Activated T-helper 2 cell treated with anti-CD3 and anti-CD28 coated beads, Interferon-gamma antibody, Interleukin-2, Interleukin-4, amounts not matched to agents 10 μg/mL and 5 μg/mL and 100 μg/mL, durations not matched to agents 14 hours and 24 hours and 36 hours (primary cell): ENCODE measurements at regions not wholly inside any gene's neighbourhood (a gene's known extent, or its start where the extent isn't known, plus 50 kb on each side); places are given as distances from the start of the nearest gene placed in this dataset.

Source experiments
- DNase-seq: peaks from one replicate; pipeline ENCODE4 v3.0.0; 2021; ENCODE audit warnings: low spot score
- H3K27ac Mint-ChIP-seq: one replicate; pipeline ENCODE4 v1.8.0; 2021; ENCODE audit warnings: mixed read lengths
- H3K27me3 Mint-ChIP-seq: one replicate; pipeline ENCODE4 v1.8.0; 2021; ENCODE audit warnings: low read depth, mixed read lengths
- H3K36me3 Mint-ChIP-seq: one replicate; pipeline ENCODE4 v1.8.0; 2021; ENCODE audit warnings: low read depth, mixed read lengths
- H3K4me1 Mint-ChIP-seq: one replicate; pipeline ENCODE4 v1.8.0; 2021; ENCODE audit warnings: low read depth, mixed read lengths
- H3K4me3 Mint-ChIP-seq: one replicate; pipeline ENCODE4 v1.8.0; 2021; ENCODE audit warnings: low read depth, mild to moderate bottlenecking, moderate library complexity, mixed read lengths
- H3K9me3 Mint-ChIP-seq: one replicate; pipeline ENCODE4 v1.8.0; 2021; ENCODE audit warnings: mixed read lengths
- intact Hi-C: fragments of 100-400 bp; cut with micrococcal nuclease; formaldehyde crosslinking; loops from one replicate; pipeline ENCODE4 v1.15.1; 2023

GRCh38 chr6:87995461-87995860, 52.2 kb upstream of the SPACA1 start:
- Mint-ChIP-seq H3K4me1 (no peaks in the 10 kb centered on the region), H3K27ac (no peak overlapping the region), H3K4me3 (no peak overlapping the region), H3K9me3 (no peaks in the 10 kb centered on the region), H3K36me3 (no peaks in the 10 kb centered on the region), H3K27me3 (peaks cover 6% of the 10 kb centered on the region)
- DNase-seq = no peak
- intact Hi-C loops = no loop called here

- no peaks in the 10 kb centered on the region for H3K4me1 Mint-ChIP-seq
- H3K27ac Mint-ChIP-seq = no peak overlapping the region
Measured at GRCh38 chr6:87993356-87993755, 54.3 kb upstream of the SPACA1 start.

GRCh38 chr6:87990871-87991270, 56.8 kb upstream of the SPACA1 start:
- Mint-ChIP-seq H3K4me3 (no peak overlapping the region), H3K4me1 (no peaks in the 10 kb centered on the region), H3K36me3 (no peaks in the 10 kb centered on the region), H3K27ac (no peak overlapping the region), H3K9me3 (no peaks in the 10 kb centered on the region), H3K27me3 (peaks cover 9% of the 10 kb centered on the region)
- DNase-seq = no peak
- intact Hi-C loops = no loop called here

More at GRCh38 chr6:87993356-87993755, 54.3 kb upstream of the SPACA1 start:
- DNase-seq = no peak
- H3K4me3 Mint-ChIP-seq = no peak overlapping the region
- no peaks in the 10 kb centered on the region for H3K36me3 Mint-ChIP-seq
- peaks cover 9% of the 10 kb centered on the region for H3K27me3 Mint-ChIP-seq
- no peaks in the 10 kb centered on the region for H3K9me3 Mint-ChIP-seq
- intact Hi-C loops = no loop called here

- Mint-ChIP-seq H3K9me3 (no peaks in the 10 kb centered on the region), H3K4me3 (no peak overlapping the region), H3K27ac (no peak overlapping the region), H3K27me3 (peaks cover 13% of the 10 kb centered on the region), H3K4me1 (no peaks in the 10 kb centered on the region), H3K36me3 (no peaks in the 10 kb centered on the region)
- intact Hi-C loops = no loop called here
- DNase-seq = no peak
Measured at GRCh38 chr6:87982134-87982533, 65.5 kb upstream of the SPACA1 start.

DNA sequence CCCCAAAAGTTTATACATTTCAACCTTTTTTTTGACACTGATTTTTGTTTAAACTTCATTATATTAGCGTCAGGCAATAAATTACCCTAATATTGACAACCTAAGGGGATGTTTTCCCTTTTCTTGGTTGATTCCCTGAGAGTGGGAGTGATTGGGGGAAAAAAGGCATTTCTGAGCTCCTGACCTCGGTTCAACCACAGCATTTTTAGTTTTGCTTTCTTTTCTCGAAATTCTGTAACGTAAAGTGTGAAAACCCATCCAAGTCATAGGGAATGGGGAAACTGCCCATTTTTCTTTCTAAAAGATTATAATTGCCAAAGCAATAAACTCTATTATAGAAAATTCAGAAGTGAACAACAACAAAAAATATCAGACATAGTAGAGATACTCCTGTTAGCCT, 67.9 kb upstream of the SPACA1 start:
- H3K27me3 Mint-ChIP-seq = peaks cover 19% of the 10 kb centered on the region
- intact Hi-C loops = no loop called here
- no peaks in the 10 kb centered on the region for H3K36me3 Mint-ChIP-seq

DNA sequence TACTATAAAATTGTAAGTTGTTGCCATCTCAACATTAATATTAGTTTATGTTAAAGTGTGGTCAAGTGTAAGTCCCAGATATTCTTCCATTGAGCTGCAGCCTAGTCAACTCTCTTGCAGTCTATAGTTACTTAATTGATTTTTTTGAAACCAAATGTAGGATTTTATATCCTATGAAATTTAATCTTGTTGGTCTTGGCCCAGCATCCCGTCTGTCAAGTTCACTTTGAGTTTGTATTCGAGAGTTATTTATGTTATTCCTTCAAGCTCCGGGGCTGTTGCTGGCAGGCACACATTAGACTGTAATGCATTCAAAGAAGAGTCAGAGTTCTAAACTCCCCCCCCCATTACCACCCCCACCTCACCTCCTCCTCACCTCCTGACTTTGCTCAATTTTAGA, 71.0 kb upstream of the SPACA1 start:
- Mint-ChIP-seq H3K4me3 (no peak overlapping the region), H3K27me3 (peaks cover 17% of the 10 kb centered on the region), H3K4me1 (peaks cover 4% of the 10 kb centered on the region), H3K27ac (no peak overlapping the region), H3K9me3 (no peaks in the 10 kb centered on the region), H3K36me3 (no peaks in the 10 kb centered on the region)
- DNase-seq = no peak
- intact Hi-C loops = no loop called here

More for the DNA sequence above, 67.9 kb upstream of the SPACA1 start:
- H3K4me1 Mint-ChIP-seq = no peaks in the 10 kb centered on the region
- H3K4me3 Mint-ChIP-seq = no peak overlapping the region
- no peak overlapping the region for H3K27ac Mint-ChIP-seq
- no peak for DNase-seq
- no peaks in the 10 kb centered on the region for H3K9me3 Mint-ChIP-seq

DNA sequence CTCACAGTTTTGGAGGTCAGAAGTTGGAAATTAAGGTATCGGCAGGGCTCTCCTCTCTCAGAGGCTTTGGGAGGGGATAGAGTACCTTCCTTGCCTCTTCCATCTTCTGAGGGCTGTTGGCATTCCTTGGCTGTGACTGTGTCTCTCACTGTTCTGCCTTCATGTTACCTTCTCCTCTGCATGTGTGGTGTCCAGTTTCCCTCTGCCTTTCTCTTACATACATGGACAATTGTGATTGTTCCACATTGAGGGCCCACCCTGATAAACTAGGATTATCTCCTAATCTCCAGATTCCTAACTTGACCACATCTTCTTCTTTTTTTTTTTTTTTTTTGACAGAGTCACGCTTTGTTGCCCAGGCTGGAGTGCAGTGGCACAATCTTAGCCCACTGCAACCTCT, 72.1 kb upstream of the SPACA1 start:
- intact Hi-C loops = no loop called here
- DNase-seq = no peak
- no peaks in the 10 kb centered on the region for H3K9me3 Mint-ChIP-seq
- H3K4me3 Mint-ChIP-seq = no peak overlapping the region
- peaks cover 15% of the 10 kb centered on the region for H3K27me3 Mint-ChIP-seq
- H3K4me1 Mint-ChIP-seq = peaks cover 4% of the 10 kb centered on the region
- H3K27ac Mint-ChIP-seq = no peak overlapping the region
- no peaks in the 10 kb centered on the region for H3K36me3 Mint-ChIP-seq

GRCh38 chr6:87972279-87972678, 75.4 kb upstream of the SPACA1 start:
- Mint-ChIP-seq H3K27ac (no peak overlapping the region), H3K4me3 (no peak overlapping the region), H3K27me3 (peaks cover 9% of the 10 kb centered on the region), H3K9me3 (no peaks in the 10 kb centered on the region), H3K4me1 (peaks cover 4% of the 10 kb centered on the region), H3K36me3 (no peaks in the 10 kb centered on the region)
- intact Hi-C loops = no loop called here
- no peak for DNase-seq

- H3K4me3 Mint-ChIP-seq = no peak overlapping the region
- no peak overlapping the region for H3K27ac Mint-ChIP-seq
- no peaks in the 10 kb centered on the region for H3K9me3 Mint-ChIP-seq
- H3K27me3 Mint-ChIP-seq = peaks cover 9% of the 10 kb centered on the region
- DNase-seq = no peak
- H3K4me1 Mint-ChIP-seq = peaks cover 4% of the 10 kb centered on the region
- intact Hi-C loops = no loop called here
- no peaks in the 10 kb centered on the region for H3K36me3 Mint-ChIP-seq
Measured at GRCh38 chr6:87971605-87972262, 75.9 kb upstream of the SPACA1 start.

GRCh38 chr6:87968435-87969278, 79.0 kb upstream of the SPACA1 start:
- intact Hi-C loops = no loop called here
- no peak overlapping the region for H3K27ac Mint-ChIP-seq
- H3K27me3 Mint-ChIP-seq = peaks cover 5% of the 10 kb centered on the region
- H3K4me3 Mint-ChIP-seq = no peak overlapping the region
- peaks cover 4% of the 10 kb centered on the region for H3K4me1 Mint-ChIP-seq
- no peak for DNase-seq
- no peaks in the 10 kb centered on the region for H3K36me3 Mint-ChIP-seq
- no peaks in the 10 kb centered on the region for H3K9me3 Mint-ChIP-seq

DNA sequence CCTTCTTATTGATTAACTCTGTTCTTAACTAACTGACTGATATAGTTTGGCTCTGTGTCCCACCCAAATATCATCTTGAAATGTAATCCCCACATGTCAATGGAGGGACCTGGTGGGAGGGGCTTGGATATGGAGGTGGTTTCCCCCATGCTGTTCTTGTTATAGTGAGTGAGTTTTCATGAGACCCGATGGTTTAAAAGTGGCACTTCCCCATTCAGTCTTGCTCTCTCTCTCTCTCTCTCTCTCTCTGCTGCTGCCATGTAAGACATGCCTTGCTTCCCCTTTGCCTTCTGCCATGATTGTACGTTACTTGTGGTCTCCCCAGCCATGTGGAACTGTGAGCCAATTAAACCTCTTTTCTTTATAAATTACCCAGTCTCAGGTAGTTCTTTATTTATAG, 81.8 kb upstream of the SPACA1 start:
- intact Hi-C loops = no loop called here
- peaks cover 10% of the 10 kb centered on the region for H3K27me3 Mint-ChIP-seq
- DNase-seq = no peak
- H3K4me1 Mint-ChIP-seq = no peaks in the 10 kb centered on the region
- H3K4me3 Mint-ChIP-seq = no peak overlapping the region
- no peaks in the 10 kb centered on the region for H3K9me3 Mint-ChIP-seq
- no peak overlapping the region for H3K27ac Mint-ChIP-seq
- H3K36me3 Mint-ChIP-seq = no peaks in the 10 kb centered on the region

- Mint-ChIP-seq H3K36me3 (no peaks in the 10 kb centered on the region), H3K9me3 (no peaks in the 10 kb centered on the region), H3K27ac (no peak overlapping the region), H3K27me3 (peaks cover 26% of the 10 kb centered on the region), H3K4me1 (no peaks in the 10 kb centered on the region), H3K4me3 (no peak overlapping the region)
- intact Hi-C loops = no loop called here
- DNase-seq = no peak
Measured at GRCh38 chr6:87959083-87959482, 88.6 kb upstream of the SPACA1 start.

DNA sequence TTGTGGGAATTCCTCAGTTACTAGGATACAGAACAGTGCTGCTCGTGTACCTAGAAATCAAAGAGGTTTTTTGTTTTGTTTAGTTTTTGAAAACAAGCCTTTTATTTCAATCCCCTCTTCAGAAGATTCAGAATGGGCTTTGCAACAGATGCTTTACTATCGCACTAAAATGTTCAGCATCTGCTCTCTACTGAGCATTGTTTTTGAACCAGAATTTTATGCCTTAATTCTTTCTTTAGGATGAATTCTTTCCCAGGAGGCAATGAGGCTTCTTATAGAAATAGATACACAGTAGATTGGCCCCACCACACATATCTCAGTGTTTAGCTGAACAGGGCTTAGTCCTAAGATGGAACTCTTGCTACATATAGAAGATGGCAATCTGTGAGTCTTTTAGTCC, 95.9 kb upstream of the SPACA1 start:
- peaks cover 18% of the 10 kb centered on the region for H3K27me3 Mint-ChIP-seq
- DNase-seq = no peak
- H3K9me3 Mint-ChIP-seq = no peaks in the 10 kb centered on the region
- intact Hi-C loops = no loop called here
- H3K36me3 Mint-ChIP-seq = no peaks in the 10 kb centered on the region
- no peak overlapping the region for H3K27ac Mint-ChIP-seq
- no peaks in the 10 kb centered on the region for H3K4me1 Mint-ChIP-seq
- no peak overlapping the region for H3K4me3 Mint-ChIP-seq
